Memory B cell (primary cell): ENCODE measurements at regions not wholly inside any gene's neighbourhood (a gene's known extent, or its start where the extent isn't known, plus 50 kb on each side); places are given as distances from the start of the nearest gene placed in this dataset.

Source experiments
- ATAC-seq: fragments of 150-1000 bp; cut with Tn5 transposase; 2 replicates; pipeline ENCODE4 v1.10.0; 2021; ENCODE audit warnings: low read depth, mild to moderate bottlenecking, moderate library complexity
- DNase-seq, 2 donors: peaks; one replicate each; pipeline ENCODE4 v3.0.0; 2022; ENCODE audit warnings: low spot score in 2 of 2
- H3K27ac Mint-ChIP-seq: one replicate; pipeline ENCODE4 v1.8.0; 2022; ENCODE audit warnings: mild to moderate bottlenecking, moderate library complexity, mixed read lengths
- H3K27me3 Mint-ChIP-seq: one replicate; pipeline ENCODE4 v1.8.0; 2022; ENCODE audit warnings: mixed read lengths
- H3K36me3 Mint-ChIP-seq: one replicate; pipeline ENCODE4 v1.8.0; 2022; ENCODE audit warnings: mild to moderate bottlenecking, mixed read lengths
- H3K4me1 Mint-ChIP-seq: one replicate; pipeline ENCODE4 v1.8.0; 2022; ENCODE audit warnings: mixed read lengths
- H3K4me3 Mint-ChIP-seq: one replicate; pipeline ENCODE4 v1.8.0; 2022; ENCODE audit warnings: mild to moderate bottlenecking, moderate library complexity, mixed read lengths
- H3K9me3 Mint-ChIP-seq: one replicate; pipeline ENCODE4 v1.8.0; 2022; ENCODE audit warnings: mixed read lengths

DNA sequence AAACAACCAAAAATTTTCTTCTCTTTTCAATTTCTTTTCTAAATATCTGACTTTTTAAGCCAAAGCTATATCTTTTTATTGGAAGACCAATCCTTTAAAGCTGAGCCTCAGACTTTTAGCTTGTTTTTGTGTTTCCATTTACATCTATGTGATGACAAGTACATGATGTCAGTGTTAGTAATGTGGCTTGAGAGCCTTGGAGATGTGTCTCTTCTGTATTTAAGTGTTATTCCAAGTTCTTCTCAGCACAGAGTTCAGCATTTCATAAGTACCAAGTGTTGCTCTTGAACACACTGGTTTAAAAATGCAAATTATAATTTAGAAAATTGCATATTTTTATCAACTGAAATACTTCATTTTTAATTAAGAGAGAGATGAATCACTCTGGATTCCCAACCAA, 948.9 kb upstream of the FLRT2 start:
- Mint-ChIP-seq H3K4me3 (no peak overlapping the region), H3K9me3 (peaks cover 3% of the 10 kb centered on the region), H3K27me3 (no peaks in the 10 kb centered on the region), H3K36me3 (no peaks in the 10 kb centered on the region), H3K27ac (no peak overlapping the region), H3K4me1 (no peaks in the 10 kb centered on the region)
- no peak for DNase-seq
- no peak for ATAC-seq

DNA sequence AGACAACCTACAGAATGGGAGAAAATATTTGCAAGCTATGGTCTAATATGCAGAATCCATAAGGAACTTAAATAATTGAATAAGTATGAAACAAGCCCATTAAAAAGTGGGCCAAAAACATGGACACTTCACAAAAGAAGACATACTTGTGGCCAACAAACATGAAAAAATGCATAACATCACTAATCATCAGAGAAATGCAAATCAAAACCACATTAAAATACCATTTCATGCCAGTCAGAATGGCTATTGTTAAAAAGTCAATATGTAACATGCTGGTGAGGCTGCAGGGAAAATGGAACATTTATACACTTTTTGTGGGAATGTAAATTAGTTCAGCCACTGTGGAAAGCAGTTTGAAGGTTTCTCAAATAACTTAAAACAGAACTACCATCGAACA, 945.4 kb upstream of the FLRT2 start:
- ATAC-seq (no peak), DNase-seq (no peak)
- Mint-ChIP-seq H3K27ac (no peak overlapping the region), H3K36me3 (no peaks in the 10 kb centered on the region), H3K4me1 (no peaks in the 10 kb centered on the region), H3K9me3 (peaks cover 5% of the 10 kb centered on the region), H3K27me3 (no peaks in the 10 kb centered on the region), H3K4me3 (no peak overlapping the region)

DNA sequence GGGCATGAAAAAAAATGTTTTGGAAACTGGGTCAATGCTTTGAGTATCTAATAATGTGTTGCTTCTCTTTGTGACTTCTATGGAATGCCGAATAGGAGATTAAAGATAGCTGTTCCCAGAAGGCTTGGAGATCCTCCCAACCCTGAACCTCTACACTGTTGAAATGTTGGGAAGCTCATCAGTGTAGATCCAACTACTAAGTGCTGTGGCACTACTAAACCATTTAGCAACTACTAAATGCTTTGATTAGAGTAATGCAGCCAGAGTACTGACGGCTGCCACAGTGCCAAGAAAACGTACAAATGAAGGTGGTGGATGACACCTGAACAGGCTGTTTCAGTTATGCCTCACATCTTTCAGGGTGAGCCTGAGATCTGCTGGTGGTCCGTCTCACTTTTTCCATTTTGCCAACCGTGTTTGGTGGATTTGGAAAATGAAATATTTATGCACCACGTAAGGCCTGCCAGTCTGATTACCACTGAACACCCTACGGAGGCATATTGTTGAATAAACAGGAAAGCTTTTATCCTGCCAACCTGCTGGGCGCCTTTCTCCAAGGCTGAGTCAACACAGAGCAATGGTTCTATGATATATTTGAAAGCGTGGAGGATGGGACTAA, 938.0 kb upstream of the FLRT2 start:
- DNase-seq: no peak
- Mint-ChIP-seq H3K36me3 (no peaks in the 10 kb centered on the region), H3K27me3 (no peaks in the 10 kb centered on the region), H3K4me1 (no peaks in the 10 kb centered on the region), H3K4me3 (no peak overlapping the region), H3K27ac (no peak overlapping the region), H3K9me3 (peaks cover 6% of the 10 kb centered on the region)
- no peak for ATAC-seq

DNA sequence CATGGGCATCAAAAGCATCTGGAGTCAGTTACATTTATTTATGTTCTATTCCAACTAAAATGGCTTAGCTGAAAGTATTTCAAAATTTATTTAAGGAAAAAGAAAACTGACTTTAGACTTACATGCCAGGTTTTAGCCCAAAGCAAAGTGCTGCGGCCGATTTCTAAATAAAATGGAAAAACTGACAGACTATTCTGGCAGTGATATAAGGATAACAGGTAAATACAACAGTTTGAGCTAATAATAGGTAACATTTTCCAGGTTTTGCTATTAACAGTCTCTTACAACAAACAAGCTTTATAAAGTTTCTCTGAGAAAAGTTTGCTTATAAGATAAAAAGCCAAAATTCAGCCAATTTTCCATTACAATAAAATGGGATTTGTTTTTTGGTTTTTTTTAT, 937.2 kb upstream of the FLRT2 start:
- no peaks in the 10 kb centered on the region for H3K4me1 Mint-ChIP-seq
- ATAC-seq: no peak
- peaks cover 6% of the 10 kb centered on the region for H3K9me3 Mint-ChIP-seq
- H3K36me3 Mint-ChIP-seq: no peaks in the 10 kb centered on the region
- DNase-seq: no peak
- no peak overlapping the region for H3K4me3 Mint-ChIP-seq
- no peaks in the 10 kb centered on the region for H3K27me3 Mint-ChIP-seq
- no peak overlapping the region for H3K27ac Mint-ChIP-seq

DNA sequence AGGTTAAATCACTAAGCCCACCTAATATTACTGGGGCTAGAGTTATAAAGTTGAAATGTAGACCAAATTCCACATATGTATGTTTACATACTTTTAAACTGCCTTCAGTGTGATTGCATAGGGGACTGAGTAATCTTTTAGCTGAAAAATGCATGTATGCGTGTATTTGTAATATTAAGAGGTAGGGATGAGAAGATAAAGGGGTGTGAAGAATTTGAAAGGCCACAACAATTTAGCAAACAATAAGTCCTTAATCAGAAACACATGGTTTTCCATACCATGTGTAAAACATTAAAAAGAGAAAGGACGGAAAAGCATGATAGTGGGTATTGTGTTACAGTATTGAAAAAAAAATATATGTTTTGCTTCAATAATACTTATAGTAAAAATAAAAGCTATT, 919.9 kb upstream of the FLRT2 start:
- Mint-ChIP-seq H3K4me3 (no peak overlapping the region), H3K4me1 (no peaks in the 10 kb centered on the region), H3K36me3 (no peaks in the 10 kb centered on the region), H3K27me3 (no peaks in the 10 kb centered on the region), H3K9me3 (peaks cover 1% of the 10 kb centered on the region), H3K27ac (no peak overlapping the region)
- ATAC-seq: no peak
- no peak for DNase-seq

DNA sequence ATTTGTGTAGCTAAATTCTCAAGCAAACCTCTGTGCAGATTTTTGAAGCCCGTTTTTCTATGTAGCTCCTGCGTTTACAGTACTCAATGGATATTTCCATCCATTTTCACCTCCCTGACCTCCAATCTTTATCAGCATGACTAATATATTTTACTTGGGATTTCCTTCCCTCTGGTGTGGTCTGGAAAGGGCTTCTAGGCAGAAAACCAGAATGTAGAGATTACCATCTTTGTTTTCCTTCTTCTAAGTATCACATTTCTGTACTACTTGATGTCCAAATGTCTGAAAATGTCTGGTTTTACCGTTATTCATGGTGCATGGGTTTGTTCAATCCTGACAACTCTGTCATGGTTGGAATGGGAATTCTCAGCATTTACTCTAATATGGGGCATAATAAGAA, 907.6 kb upstream of the FLRT2 start:
- H3K9me3 Mint-ChIP-seq: peaks cover 4% of the 10 kb centered on the region
- H3K27ac Mint-ChIP-seq: no peak overlapping the region
- no peaks in the 10 kb centered on the region for H3K36me3 Mint-ChIP-seq
- ATAC-seq: no peak
- H3K27me3 Mint-ChIP-seq: no peaks in the 10 kb centered on the region
- DNase-seq: no peak
- no peaks in the 10 kb centered on the region for H3K4me1 Mint-ChIP-seq
- H3K4me3 Mint-ChIP-seq: no peak overlapping the region

DNA sequence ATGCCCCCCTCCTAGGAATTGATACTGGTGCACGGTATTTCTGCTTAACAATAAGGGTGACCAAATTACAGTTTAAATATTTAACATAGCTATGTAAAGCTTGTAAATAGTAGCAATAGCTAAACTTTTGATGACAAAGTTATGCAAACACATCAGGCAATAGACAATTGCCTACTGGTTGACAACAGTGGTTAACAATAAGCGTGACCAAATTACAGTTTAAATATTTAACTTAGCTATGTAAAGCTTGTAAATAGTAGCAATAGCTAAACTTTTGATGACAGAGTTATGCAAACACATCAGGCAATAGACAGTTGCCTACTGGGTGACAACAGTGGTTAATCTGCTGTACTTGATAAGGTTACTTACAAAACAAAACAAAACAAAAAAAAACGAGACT, 886.5 kb upstream of the FLRT2 start:
- Mint-ChIP-seq H3K4me3 (no peak overlapping the region), H3K4me1 (no peaks in the 10 kb centered on the region), H3K27me3 (no peaks in the 10 kb centered on the region), H3K9me3 (peaks cover 4% of the 10 kb centered on the region), H3K27ac (no peak overlapping the region), H3K36me3 (no peaks in the 10 kb centered on the region)
- ATAC-seq (no peak), DNase-seq (no peak)

DNA sequence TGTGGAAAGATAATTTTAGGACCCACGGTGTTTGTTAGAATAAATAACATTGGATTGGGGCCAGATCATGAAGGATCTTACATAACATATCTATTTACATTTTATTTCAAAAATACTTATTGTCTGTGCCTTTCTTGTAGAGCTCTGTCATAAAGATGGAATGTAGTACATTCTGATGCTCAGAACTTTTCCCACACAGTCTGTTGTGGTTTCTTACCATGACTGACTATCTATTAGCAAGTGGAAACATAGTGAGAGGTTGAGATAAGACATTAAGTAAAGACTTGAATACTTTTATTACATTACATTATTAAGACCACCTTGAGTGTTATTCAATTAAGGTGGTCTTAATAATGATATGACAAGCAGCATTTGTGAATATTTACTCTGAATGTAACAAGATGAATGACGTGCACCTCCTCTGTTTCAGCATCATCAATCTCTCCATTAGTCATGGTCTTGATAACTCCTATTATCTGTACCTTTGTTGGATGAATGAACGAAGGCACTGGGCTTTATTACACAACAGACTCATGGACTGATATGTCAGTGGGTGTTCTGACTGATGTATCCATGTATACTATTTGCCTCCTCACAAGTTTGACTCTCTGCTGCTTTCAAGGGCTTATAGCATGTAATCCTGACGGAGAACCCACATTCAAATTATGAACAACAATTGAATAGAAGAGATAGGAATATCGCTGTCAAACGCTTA, 883.0 kb upstream of the FLRT2 start:
- Mint-ChIP-seq H3K27ac (no peak overlapping the region), H3K4me1 (no peaks in the 10 kb centered on the region), H3K4me3 (no peak overlapping the region), H3K36me3 (no peaks in the 10 kb centered on the region), H3K27me3 (no peaks in the 10 kb centered on the region), H3K9me3 (peaks cover 3% of the 10 kb centered on the region)
- ATAC-seq: no peak
- no peak for DNase-seq

DNA sequence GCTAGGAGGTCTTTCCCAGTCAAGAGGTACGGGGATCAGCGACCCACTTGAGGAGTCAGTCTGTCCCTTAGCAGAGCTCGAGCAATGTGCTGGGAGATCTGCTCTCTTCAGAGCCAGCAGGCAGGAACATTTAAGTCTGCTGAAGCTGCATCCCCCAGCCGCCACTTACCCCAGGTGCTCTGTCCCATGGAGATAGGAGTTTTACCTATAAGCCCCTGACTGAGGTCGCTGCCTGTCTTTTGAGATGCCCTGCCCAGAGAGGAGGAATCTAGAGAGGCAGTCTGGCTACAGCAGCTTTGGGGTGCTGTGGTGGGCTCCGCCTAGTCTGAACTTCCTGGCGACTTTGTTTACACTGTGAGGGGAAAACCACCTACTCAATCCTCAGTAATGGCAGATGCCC, 874.9 kb upstream of the FLRT2 start:
- no peaks in the 10 kb centered on the region for H3K4me1 Mint-ChIP-seq
- H3K4me3 Mint-ChIP-seq: no peak overlapping the region
- ATAC-seq (no peak), DNase-seq (no peak)
- H3K36me3 Mint-ChIP-seq: no peaks in the 10 kb centered on the region
- H3K9me3 Mint-ChIP-seq: peaks cover 10% of the 10 kb centered on the region
- H3K27me3 Mint-ChIP-seq: no peaks in the 10 kb centered on the region
- no peak overlapping the region for H3K27ac Mint-ChIP-seq

DNA sequence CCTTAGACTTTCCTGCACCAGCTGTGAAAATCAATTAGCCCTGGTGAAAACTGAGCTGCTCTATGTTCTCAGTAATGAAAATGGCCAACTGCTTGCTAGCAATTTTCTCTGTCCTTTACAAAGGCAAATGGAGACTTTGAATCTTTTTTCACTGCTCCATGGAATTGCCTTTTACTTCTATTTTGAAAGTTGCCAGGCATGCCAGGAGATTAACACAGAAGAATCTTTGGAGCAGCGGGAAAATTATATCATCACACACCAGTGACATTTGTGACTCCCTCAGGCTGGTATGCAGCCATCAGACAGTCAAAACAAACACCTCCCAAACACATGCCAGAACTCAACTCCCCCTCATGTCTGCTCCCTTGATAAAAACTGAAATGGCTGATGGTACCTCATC, 872.0 kb upstream of the FLRT2 start:
- no peak for DNase-seq
- H3K36me3 Mint-ChIP-seq: no peaks in the 10 kb centered on the region
- H3K4me3 Mint-ChIP-seq: no peak overlapping the region
- H3K27ac Mint-ChIP-seq: no peak overlapping the region
- peaks cover 11% of the 10 kb centered on the region for H3K9me3 Mint-ChIP-seq
- no peaks in the 10 kb centered on the region for H3K27me3 Mint-ChIP-seq
- H3K4me1 Mint-ChIP-seq: no peaks in the 10 kb centered on the region
- no peak for ATAC-seq

DNA sequence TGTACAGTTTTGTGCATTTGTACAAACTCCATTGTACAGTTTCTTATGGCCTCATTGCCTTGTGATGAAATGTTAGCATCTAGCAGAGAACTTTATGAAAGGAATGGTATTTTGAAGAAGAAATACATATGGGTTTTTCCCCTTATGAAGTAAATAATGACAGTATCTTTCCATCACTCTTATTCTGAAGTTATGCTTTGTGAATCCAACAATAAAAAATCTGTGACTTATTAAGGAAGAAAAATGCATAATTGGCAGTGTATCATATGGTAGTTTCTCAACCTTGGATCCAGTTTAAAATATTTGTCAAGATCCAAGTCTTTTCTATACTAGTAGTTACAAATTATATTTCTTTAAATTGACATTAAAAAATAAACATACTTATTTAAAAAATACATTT, 859.1 kb upstream of the FLRT2 start:
- Mint-ChIP-seq H3K27me3 (no peaks in the 10 kb centered on the region), H3K4me3 (no peak overlapping the region), H3K4me1 (no peaks in the 10 kb centered on the region), H3K27ac (no peak overlapping the region), H3K36me3 (no peaks in the 10 kb centered on the region), H3K9me3 (no peaks in the 10 kb centered on the region)
- DNase-seq: no peak
- ATAC-seq: no peak

DNA sequence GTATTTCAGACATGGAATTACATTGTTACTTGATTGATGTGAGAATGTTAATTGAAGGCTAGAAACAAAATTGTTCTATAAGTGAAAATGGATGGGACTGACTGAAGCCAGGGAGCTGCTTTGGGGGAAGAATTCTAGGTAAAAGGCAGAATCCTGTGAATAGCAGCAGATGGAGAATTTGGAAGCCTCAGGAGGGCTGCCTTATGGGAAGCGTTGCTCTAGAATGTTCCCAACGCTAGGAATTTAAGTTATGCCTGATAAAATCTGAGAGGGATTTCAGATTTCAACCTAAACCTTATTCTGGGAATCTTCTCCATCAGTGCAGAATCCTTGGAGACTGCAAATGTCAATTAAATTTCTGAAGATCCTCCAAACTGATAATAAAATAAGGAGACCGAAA, 858.2 kb upstream of the FLRT2 start:
- DNase-seq (no peak), ATAC-seq (no peak)
- no peaks in the 10 kb centered on the region for H3K36me3 Mint-ChIP-seq
- H3K9me3 Mint-ChIP-seq: no peaks in the 10 kb centered on the region
- H3K4me1 Mint-ChIP-seq: no peaks in the 10 kb centered on the region
- no peaks in the 10 kb centered on the region for H3K27me3 Mint-ChIP-seq
- H3K4me3 Mint-ChIP-seq: no peak overlapping the region
- H3K27ac Mint-ChIP-seq: no peak overlapping the region

DNA sequence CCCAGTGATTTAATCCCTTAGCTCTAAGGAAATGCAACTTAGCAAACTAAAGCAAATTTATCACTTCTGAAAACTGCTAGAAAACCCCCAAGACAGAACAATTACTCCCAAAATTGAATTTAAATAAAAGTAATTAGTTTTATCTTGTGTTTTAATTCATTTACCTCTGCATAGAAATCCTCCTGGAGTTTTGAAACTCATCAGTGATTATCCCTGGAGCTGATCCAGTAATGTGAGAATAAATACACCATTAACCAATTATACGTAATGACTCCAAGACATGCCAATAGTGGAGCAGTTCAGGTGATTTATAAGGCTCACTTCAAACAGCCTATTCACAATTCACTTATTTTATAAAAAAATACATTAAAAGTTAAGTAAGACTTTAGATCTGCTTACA, 855.3 kb upstream of the FLRT2 start:
- no peak overlapping the region for H3K27ac Mint-ChIP-seq
- no peak for ATAC-seq
- no peaks in the 10 kb centered on the region for H3K36me3 Mint-ChIP-seq
- no peaks in the 10 kb centered on the region for H3K27me3 Mint-ChIP-seq
- no peaks in the 10 kb centered on the region for H3K9me3 Mint-ChIP-seq
- no peak overlapping the region for H3K4me3 Mint-ChIP-seq
- no peak for DNase-seq
- H3K4me1 Mint-ChIP-seq: no peaks in the 10 kb centered on the region

DNA sequence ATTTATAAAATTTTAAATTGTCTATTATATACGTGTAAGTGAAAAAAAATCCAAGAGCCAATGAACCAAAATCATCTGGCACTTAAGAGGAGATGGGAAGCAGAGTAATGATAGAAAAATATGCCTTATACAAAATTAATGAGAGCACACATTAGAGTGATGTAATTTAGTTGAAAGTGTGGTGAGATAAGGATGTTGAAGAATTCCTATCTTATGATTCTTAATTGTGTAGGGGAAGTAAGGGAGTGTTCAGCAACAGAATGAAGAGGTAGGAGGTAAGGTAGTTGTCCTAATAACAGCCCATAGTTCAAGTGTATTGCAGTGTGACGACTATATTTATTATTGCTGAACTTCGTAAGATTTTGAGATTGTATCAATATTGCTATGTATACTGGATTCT, 843.4 kb upstream of the FLRT2 start:
- H3K4me3 Mint-ChIP-seq: no peak overlapping the region
- peaks cover 2% of the 10 kb centered on the region for H3K9me3 Mint-ChIP-seq
- H3K4me1 Mint-ChIP-seq: no peaks in the 10 kb centered on the region
- H3K27me3 Mint-ChIP-seq: no peaks in the 10 kb centered on the region
- H3K36me3 Mint-ChIP-seq: no peaks in the 10 kb centered on the region
- no peak overlapping the region for H3K27ac Mint-ChIP-seq
- no peak for ATAC-seq
- DNase-seq: no peak

DNA sequence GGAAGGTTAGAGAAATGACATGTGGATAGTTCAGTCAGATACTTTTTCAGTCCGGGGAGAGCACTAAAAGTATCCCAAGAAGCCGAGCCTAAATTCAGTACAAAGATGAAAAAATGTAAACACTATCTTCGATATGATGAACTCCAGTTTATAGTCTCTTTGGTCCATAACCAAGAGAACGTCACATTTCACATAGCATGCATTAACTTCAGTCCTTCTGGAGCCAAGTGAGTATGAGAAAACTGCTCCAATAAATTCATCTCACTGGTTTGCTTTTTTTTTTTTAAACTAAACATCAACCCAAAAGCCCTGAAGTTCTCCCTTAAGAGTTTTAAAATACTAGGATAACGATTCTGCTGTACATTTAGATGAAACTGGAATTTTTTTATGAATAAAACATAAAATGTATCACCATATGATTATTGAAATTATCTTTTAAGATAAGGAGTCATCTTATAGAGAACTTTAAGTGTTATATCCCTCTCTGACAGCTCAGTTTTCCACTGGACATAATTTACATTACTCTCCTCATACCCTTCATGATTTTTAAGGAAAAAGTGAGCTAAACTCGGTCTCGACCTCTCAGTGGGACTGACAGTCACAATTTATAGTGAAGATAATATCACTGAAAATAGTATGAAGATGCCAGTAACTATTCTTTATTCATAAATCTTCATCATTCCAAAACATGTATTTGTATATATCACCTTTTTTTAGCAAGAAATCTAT, 841.5 kb upstream of the FLRT2 start:
- no peaks in the 10 kb centered on the region for H3K36me3 Mint-ChIP-seq
- no peak overlapping the region for H3K4me3 Mint-ChIP-seq
- peaks cover 2% of the 10 kb centered on the region for H3K9me3 Mint-ChIP-seq
- H3K27ac Mint-ChIP-seq: no peak overlapping the region
- no peaks in the 10 kb centered on the region for H3K4me1 Mint-ChIP-seq
- H3K27me3 Mint-ChIP-seq: no peaks in the 10 kb centered on the region
- ATAC-seq (no peak), DNase-seq (no peak)
